BE2C (cell line): ENCODE measurements at regions not wholly inside any gene's neighbourhood (a gene's known extent, or its start where the extent isn't known, plus 50 kb on each side); places are given as distances from the start of the nearest gene placed in this dataset.

ENCODE experiments used
- DNase-seq: peaks from one replicate; pipeline ENCODE4 v3.0.0-alpha.2; 2020
- H3K27me3 ChIP-seq: fragments of 250-450 bp; sonication (Bioruptor Pico); 2 replicates; pipeline ENCODE4 v1.5.1; 2020; ENCODE audit warnings: mild to moderate bottlenecking
- H3K36me3 ChIP-seq: fragments of 250-450 bp; sonication (Bioruptor Pico); 2 replicates; pipeline ENCODE4 v1.5.1; 2020; ENCODE audit warnings: mild to moderate bottlenecking
- H3K4me1 ChIP-seq: fragments of 250-450 bp; sonication (Bioruptor Pico); 2 replicates; pipeline ENCODE4 v1.5.1; 2020
- H3K4me3 ChIP-seq: 2 replicates; pipeline ENCODE4 v1.5.1; 2011; ENCODE audit warnings: low read depth, low read length
- H3K9me3 ChIP-seq: fragments of 250-450 bp; sonication (Bioruptor Pico); 2 replicates; pipeline ENCODE4 v1.5.1; 2020
- CTCF ChIP-seq: IDR thresholded peaks from 2 replicates; pipeline ENCODE4 v1.5.1; 2012; ENCODE audit warnings: mild to moderate bottlenecking, low read depth, low read length

GRCh38 chr11:130729678-130730300, 186.5 kb downstream of the SNX19 start:
- Histone ChIP-seq H3K4me3 (no peak overlapping the region), H3K4me1 (no peaks in the 10 kb centered on the region), H3K9me3 (no peaks in the 10 kb centered on the region), H3K36me3 (no peaks in the 10 kb centered on the region), H3K27me3 (no peaks in the 10 kb centered on the region)
- TF ChIP-seq CTCF = no peak
- no peak for DNase-seq

- Histone ChIP-seq H3K9me3 (no peaks in the 10 kb centered on the region), H3K27me3 (no peaks in the 10 kb centered on the region), H3K4me1 (no peaks in the 10 kb centered on the region), H3K4me3 (no peak overlapping the region), H3K36me3 (no peaks in the 10 kb centered on the region)
- TF ChIP-seq CTCF = no peak
- DNase-seq = no peak
These were observed 184.9 kb downstream of the SNX19 start for GRCh38 chr11:130731401-130731800.

- H3K9me3 ChIP-seq = no peaks in the 10 kb centered on the region
- DNase-seq = no peak
These were observed 183.8 kb downstream of the SNX19 start for GRCh38 chr11:130732476-130732875.

GRCh38 chr11:130737041-130737830, 179.0 kb downstream of the SNX19 start:
- TF ChIP-seq CTCF = no peak

More at GRCh38 chr11:130732476-130732875, 183.8 kb downstream of the SNX19 start:
- Histone ChIP-seq H3K27me3 (no peaks in the 10 kb centered on the region), H3K36me3 (no peaks in the 10 kb centered on the region), H3K4me3 (no peak overlapping the region), H3K4me1 (no peaks in the 10 kb centered on the region)
- no peak for TF ChIP-seq CTCF

GRCh38 chr11:130737866-130738431, 178.3 kb downstream of the SNX19 start:
- no peak for TF ChIP-seq CTCF
- Histone ChIP-seq H3K27me3 (no peaks in the 10 kb centered on the region), H3K4me1 (no peaks in the 10 kb centered on the region), H3K9me3 (no peaks in the 10 kb centered on the region), H3K4me3 (no peak overlapping the region), H3K36me3 (no peaks in the 10 kb centered on the region)
- DNase-seq = peak; percentile 21

More at GRCh38 chr11:130737041-130737830, 179.0 kb downstream of the SNX19 start:
- no peaks in the 10 kb centered on the region for H3K4me1 ChIP-seq
- no peaks in the 10 kb centered on the region for H3K36me3 ChIP-seq
- H3K27me3 ChIP-seq = no peaks in the 10 kb centered on the region
- no peaks in the 10 kb centered on the region for H3K9me3 ChIP-seq
- DNase-seq = no peak
- H3K4me3 ChIP-seq = no peak overlapping the region

- no peak for TF ChIP-seq CTCF
- Histone ChIP-seq H3K4me3 (no peak overlapping the region), H3K9me3 (no peaks in the 10 kb centered on the region), H3K27me3 (no peaks in the 10 kb centered on the region), H3K4me1 (no peaks in the 10 kb centered on the region), H3K36me3 (no peaks in the 10 kb centered on the region)
- DNase-seq = no peak
These were observed 177.7 kb downstream of the SNX19 start for GRCh38 chr11:130738611-130739010.
